DMS153 (cell line): ENCODE measurements at regions not wholly inside any gene's neighbourhood (a gene's known extent, or its start where the extent isn't known, plus 50 kb on each side); places are given as distances from the start of the nearest gene placed in this dataset.
A peak's percentile ranks its signal among the peaks of the same experiment; 100 is the strongest.

Experiments used
- DNase-seq: peaks from one replicate; lab custom pipeline; 2025; lab: John Stamatoyannopoulos, UW

DNA sequence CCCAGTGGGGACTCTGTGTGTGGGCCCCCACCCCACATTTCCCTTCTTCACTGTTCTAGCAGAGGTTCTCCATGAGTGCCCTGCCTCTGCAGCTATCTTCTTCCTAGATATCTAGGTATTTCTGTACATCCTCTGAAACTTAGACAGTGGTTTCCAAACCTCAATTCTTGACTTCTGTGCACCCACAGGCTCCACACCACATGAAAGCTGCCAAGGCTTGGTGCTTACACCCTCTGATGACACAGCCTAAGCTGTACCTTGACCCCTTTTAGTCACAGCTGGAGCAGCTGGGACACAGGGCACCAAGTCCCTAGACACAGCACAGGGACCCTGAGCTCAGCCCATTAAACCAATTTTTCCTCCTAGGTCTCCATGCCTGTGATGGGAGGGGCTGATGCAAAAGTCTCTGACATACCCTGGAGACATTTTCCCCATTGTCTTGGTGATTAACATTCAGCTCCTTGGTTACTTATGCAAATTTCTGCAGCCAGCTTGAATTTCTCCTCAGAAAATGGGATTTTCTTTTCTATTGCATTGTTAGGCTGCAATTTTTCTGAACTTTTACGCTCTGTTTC lies 304.5 kb downstream of the OTOL1 start:
- no peak for DNase-seq

- no peak for DNase-seq
Measured at GRCh38 chr3:161818106-161818505, 321.5 kb downstream of the OTOL1 start.

DNA sequence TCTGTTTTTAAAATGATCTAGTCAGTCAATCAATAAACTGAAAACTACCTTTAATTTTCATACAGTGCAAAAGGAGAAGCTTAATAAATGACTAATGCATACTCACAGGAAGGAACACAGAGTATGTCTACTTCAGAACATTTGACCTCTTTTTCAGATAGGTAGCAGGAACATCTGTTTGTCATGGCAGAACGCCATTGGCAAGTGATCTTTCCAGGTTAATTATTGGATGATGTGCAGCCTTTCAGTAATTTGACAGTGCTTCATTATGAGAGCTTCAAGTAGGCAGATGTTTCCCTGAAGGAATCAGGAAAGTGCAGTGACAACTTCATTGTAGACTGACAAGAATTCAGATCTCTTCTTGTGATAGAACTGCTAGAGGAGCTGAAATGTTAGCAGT lies 325.0 kb downstream of the OTOL1 start:
- no peak for DNase-seq

GRCh38 chr3:161822291-161822690 lies 325.7 kb downstream of the OTOL1 start:
- DNase-seq = no peak

DNA sequence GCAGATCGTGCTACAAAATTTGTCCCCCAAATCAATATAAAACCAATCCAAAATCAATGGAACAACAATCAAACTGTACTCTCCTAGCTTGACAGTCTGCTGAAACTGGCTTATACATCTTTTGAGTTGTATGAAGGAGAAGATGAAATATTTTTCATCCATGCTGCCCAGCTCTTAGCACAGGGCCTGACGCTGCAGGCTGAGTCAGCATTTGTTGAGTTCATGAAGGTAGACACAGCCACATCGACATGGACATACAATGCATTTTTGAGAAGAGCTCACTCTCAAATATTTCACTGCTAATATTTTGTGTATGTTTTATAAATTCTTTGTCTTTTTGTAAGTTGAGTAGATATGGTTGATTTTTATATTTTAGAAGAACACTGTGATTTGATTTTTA lies 327.3 kb downstream of the OTOL1 start:
- no peak for DNase-seq

DNA sequence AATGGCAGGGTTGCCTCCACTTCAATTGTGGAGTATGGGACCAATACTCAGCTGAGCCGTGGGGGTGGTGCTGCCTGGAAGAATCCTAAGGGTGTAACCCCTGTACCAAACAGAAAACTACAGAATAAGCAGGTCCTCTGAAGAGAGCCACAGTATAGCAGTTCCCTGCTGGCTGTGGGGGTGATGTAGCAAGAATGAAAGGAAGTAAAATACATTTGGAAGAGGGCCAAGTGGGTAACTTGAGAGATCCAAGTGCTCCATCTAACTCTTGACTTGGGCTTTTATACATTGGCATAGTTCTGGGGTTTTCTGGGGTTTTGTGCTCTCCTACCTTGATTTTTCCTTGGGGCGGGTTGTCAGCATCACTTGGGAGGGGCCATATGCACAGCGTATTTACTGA lies 341.4 kb downstream of the OTOL1 start:
- no peak for DNase-seq

DNA sequence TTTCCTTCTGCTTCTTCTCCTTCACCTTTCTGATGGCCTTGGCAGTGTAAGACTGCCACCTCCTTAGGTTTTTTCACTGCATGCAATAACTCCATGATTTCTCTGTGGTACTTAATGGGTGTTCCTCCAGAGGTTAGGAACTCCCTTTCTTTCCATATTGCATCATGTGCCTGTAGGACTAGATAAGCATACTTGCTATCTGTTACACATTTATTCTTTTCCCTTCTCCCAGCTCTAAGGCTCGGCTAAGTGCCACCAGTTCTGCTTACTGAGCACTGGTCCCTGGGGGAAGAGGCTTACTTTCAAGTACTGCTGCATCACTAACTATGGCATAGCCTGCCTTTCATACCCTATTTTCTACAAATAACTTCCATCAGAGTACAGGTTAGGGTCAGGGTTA lies 351.8 kb downstream of the OTOL1 start:
- DNase-seq = no peak

DNA sequence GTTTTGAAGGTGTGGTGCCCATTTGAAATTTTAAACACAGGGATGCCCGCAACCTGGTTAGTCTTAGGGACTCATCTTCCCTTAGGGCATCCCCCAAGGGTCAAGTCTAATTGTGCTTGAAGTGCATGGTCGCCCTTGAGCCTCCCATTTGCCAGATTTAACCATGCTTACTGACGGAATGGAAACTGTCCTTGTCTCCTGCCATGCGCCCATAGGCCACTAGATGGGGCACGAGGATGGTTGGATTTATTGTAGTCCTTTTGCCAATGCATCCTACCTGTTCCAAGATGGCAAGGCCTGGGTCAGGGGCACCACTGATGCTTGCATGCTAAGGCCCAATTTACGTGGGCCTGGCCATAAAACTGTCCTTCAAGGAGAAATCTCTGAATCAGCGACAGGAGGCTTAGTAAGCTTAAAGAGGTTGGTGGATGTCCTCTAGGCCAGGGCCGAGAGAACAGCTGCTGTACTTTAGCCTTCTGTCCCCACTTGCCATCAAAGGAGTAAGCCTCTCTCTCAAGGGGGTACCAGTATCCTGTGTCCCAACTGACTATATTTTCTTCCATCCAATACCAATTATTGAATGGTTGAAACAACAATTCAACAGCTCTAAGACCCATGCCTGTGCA lies 355.4 kb downstream of the OTOL1 start:
- peak; percentile 24 for DNase-seq

- no peak for DNase-seq
Measured at GRCh38 chr3:161852744-161853143, 356.1 kb downstream of the OTOL1 start.

- DNase-seq = peak; percentile 63
Measured at GRCh38 chr3:161854232-161854771, 357.7 kb downstream of the OTOL1 start.

DNA sequence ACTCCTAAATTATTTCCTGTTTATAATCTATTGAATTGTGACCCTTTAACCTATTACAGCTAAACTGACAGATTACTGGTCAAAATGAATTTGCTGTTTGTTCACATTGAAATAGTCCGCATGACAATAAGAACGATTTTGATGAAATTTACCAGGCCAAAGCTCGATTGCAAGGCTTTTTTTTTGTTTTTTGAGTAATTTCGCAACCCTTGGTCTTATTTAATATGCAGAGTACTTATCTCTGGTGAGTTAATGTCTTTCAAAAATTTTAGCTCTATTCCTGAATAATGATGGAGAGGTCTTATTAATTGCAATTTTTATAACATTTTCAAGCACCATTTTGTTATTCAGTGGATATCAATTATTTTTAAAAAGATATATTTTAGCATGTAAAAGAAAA lies 362.4 kb downstream of the OTOL1 start:
- DNase-seq = no peak

DNA sequence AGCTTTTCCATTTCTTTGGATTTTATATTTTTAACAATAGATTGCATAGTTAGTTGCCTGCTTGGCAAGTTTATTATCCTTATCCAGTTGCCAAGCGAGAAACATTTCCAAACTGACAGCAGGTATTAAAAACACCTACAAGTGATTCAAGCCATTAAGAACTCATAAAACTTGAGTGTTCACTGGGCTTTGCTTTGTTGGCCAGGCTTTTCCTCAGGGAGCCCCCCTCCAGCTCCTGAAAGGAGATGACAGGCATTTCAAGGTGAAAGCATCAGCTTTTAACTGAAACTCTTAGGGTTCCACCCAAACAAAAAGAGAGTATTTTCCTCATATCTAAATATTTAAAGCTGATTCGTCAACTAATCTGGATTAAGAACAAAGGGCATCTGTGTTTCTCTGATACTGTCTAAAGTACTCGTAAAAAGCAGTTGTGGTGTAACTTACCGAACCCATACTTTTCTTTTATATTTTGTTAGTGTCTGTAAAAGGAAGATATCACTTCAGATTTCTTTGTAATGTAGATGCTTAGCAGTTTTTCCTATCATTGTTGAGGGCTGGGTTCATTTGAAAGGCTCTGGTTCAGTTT lies 363.4 kb downstream of the OTOL1 start:
- DNase-seq = no peak

GRCh38 chr3:161863775-161864174 lies 367.2 kb downstream of the OTOL1 start:
- no peak for DNase-seq

DNA sequence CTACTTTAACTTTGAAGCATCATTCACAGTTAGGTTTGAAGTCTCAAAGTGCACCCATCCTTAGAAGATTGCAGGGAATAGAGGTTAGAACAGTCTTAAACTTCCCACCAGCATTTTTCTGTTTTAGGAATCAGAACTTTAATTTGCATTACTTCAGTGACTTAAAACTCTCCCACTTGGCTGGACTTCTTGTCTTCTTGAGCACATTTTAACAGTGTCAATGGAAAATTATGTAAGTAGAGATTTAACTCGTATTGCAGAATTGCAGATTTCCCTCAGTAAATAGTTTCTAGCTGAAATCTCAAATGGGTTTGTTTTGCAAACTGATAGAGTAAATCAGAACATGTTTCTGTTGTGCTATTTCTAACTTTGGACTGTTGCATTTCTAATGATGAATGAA lies 369.6 kb downstream of the OTOL1 start:
- no peak for DNase-seq

- DNase-seq = no peak
Measured at GRCh38 chr3:161875483-161875882, 378.9 kb downstream of the OTOL1 start.

DNA sequence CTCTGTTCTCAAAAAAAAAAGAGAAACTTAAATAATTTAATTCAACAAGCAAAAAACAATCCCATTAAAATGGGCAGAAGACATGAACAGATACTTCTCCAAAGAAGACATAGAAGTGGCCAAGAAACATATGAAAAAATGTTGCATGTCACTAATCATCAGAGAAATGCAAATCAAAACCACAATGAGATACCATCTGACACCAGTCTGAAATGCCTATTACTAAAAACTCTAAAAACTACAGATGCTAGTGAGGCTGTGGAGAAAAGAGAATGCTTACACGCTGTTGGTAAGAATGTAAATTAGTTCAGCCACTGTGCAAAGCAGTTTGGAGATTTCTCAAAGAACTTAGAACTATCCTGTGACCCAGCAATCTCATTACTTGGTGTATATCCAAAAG lies 382.9 kb downstream of the OTOL1 start:
- DNase-seq = no peak

DNA sequence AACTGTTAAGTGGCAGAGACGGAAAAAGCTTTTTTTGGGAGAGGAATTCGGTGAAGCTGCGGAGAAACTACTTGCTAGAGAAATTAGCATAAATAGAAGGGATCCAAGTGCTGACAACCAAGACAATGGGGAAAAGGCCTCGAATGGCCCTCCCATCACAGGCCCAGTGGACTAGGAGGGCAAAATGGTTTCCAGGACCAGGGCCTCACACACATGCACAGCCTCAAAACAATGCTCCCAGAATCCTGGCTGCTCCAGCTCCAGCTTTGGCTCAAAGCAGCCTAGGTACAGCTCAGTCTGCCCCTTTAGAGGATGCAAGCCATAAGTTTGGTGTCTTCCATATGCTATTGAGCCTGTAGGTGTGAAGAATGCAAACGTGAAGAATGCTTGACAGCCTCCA lies 388.2 kb downstream of the OTOL1 start:
- no peak for DNase-seq

DNA sequence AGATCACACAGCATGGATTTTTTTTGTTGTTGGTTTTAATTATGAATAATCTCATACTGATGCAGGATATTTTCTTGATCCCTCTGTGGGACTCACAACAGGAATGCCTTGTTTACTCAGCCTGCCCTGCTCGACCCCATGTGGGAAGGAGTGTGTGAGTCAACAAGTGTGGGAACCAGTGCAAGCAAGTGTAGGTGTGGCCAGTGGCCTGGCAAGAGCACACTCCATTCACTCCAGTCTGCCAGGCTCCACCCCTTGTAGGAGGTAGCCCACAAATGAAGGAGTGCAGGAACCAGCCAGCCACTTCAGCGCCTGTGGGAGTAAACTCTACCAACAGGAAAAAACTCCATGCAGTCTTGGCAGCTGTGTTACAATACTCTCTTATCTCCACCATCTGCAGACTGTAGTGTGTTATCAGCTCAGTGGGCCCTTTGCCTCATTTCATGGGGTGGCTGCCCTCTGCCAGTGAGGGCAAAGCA lies 393.6 kb downstream of the OTOL1 start:
- DNase-seq = no peak

GRCh38 chr3:161893972-161894371 lies 397.4 kb downstream of the OTOL1 start:
- no peak for DNase-seq

- DNase-seq = no peak
Measured at GRCh38 chr3:161894657-161895056, 398.0 kb downstream of the OTOL1 start.

- no peak for DNase-seq
Measured at GRCh38 chr3:161905520-161906132, 409.0 kb downstream of the OTOL1 start.

DNA sequence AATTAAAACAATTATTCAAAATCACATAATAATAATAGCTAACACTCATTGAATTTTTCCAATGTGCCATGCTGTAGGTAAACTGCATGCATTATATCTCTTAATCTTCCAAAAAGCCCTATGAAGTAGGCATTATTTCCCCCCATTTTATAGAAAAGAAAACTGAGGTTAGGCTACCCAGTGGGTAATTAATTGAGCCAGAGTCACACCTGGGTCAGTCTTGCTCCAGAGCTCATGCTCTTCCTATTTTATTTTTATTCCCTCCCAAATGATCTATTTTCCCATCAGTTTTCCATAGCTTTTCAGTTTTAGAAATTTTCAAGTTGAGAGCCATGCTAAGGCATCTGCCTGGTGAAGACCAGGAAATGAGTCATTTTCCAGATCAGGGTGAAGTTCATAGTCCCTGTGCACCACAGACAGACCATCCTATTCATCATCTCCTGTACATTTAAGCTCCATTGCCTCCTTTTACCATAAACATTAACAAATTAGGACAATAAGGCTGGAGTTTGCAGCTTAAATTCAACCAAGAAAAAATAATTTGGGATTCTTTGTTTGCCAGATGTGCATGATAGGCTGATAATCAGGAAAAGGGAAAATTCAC lies 417.3 kb downstream of the OTOL1 start:
- no peak for DNase-seq
